A204.1 (cell line): ENCODE measurements at regions not wholly inside any gene's neighbourhood (a gene's known extent, or its start where the extent isn't known, plus 50 kb on each side); places are given as distances from the start of the nearest gene placed in this dataset.
"Not testable (repeated sequence)": the region's sequence is repeated elsewhere in the genome, so short reads cannot be mapped to it uniquely, and the experiment has no call there.

Experiments
- FAIRE-seq: peaks from 2 replicates; lab custom pipeline; 2012; peaks lifted over from hg19 to GRCh38; lab: Jason Lieb, UNC

DNA sequence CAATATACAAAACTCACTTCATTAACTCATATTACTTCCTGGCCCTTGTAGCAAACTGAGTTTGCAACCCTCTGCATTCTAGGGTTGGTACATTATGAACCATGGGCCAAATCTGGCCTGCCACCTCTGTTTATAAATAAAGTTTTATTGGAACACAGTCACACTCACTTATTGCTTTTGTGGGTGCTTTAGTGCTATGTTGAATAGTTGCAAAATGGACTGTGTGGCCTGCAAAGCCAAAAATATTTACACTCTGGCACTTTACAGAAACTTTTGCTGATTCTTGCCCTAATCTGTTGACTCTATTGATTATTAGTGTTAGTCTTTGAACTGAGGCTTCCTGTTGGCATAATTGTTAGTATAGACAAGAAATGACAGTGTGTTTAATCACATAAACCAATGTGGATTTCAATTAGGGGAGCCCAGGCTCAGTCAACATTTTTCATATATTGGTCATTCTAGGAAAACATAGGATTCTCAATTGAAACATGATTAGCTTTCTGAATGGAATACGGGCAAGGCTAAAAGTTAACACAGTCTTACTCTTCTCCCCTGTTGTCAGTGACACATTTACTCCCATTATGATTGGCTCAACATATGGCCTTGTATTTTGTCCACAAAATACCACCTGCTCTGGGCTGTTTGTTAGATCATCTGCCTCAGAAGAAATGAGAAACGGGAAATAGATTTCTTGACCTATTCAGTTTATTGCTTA is 241.9 kb upstream of the ZFP64 start:
- FAIRE-seq: no peak

DNA sequence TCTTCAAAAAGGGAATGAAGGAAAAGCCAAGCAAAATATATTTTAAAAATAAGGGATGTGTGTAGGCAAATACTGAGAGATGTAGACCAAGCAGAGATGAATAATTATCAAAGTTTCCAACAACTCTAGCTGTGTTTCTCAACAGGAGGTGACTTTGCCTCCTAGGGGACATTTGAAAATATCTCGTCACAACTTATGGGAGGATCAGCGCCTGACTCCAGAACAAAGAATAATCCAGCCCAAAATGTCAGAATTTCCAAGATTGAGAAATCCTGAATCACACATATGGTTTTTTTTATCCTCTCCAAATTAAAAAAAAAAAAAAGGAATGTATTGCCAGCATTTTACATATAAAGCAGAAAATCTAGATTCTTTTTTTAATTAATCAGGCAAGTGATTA is 241.2 kb upstream of the ZFP64 start:
- no peak for FAIRE-seq

DNA sequence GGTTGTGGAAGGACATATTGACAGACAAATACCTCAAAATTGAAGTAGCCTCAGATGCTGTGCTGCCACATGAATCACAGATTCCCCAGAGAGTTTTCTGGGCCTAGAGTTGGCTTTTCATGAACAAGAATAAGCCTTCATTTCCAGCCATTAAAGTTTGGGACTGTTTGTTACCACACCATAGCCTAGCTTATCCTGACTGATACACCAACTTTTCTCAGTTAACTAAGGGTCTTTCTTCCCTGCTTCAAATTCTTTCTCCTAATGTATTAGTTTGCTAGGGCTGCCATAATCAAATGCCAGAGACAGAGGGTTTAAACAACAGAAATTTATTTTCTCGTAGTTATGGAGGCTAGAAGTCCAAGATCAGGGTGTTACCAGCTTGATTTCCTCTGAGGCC is 237.4 kb upstream of the ZFP64 start:
- FAIRE-seq: no peak

DNA sequence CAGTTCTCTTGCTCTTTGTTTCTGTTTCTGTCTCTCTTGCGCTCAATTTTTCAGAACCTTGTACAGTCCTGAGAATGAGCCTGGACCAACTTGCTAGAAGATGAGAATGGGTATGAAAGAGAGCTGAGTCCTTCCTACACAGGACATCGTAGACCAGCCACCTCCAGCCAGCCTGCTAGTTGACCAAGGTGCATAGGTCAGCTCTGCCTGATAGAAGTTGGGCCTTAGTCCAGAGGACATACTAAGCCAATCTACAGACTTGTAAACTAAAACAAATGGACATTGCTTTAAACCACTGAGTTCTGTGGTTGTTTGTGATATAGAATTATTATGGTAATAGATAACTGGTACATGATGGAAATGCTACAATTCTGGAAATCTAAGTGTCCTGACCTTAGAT is 236.4 kb upstream of the ZFP64 start:
- FAIRE-seq: no peak

DNA sequence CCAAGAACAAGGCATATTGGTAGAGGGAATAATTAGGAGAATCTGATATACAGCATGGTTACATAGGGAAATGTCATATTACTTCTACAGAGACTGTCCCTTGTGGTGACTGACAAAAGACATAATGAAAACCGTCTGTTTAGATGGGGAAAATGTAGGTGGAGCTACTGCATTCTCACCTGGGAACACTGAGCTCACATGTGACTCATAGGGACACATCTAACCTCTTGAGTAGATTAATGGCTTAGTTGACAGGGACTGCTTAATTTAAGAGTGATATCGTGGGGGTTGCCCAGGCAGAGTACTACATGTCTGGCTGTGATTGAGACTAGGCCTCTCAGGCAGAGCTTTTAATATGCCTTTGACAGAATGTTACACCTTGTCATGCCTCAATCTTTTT is 235.3 kb upstream of the ZFP64 start:
- no peak for FAIRE-seq

DNA sequence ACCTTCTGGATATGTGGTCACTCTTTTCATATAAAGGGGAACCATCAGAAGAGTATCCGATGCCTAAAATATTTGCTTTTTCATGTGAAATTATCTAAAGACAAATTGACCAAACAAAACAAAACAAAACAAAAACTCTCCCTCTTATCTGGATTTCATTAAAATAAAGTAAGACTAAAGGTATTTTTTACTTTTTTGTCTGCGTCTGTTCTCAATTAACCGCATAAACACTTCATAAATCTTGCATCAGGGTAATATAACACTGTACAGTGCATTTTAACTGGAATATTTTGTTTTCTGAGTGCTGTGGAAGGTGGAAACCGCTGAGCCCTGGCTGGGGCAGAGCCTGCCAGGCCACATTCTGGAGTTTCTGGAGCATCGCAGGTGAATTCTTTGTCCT is 234.1 kb upstream of the ZFP64 start:
- FAIRE-seq: no peak

DNA sequence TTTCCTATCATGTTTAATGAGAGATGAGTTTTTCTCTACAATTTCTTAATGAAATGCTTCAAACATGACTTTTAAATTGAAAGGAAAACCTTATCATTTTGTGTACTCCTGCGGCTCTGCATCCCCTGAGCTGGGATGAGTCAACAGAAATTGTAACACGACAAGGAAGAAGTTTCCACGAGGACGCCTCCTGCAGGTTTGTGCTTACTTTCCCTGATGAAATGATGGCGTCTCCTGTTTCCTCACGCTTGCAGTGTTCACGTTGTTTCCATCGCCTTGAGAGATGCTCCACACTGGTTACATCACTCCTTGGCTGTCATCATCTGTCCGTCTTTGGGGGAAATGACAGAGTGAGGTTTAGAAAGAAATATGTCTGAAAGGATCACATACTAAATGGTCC is 233.7 kb upstream of the ZFP64 start:
- FAIRE-seq: no peak

DNA sequence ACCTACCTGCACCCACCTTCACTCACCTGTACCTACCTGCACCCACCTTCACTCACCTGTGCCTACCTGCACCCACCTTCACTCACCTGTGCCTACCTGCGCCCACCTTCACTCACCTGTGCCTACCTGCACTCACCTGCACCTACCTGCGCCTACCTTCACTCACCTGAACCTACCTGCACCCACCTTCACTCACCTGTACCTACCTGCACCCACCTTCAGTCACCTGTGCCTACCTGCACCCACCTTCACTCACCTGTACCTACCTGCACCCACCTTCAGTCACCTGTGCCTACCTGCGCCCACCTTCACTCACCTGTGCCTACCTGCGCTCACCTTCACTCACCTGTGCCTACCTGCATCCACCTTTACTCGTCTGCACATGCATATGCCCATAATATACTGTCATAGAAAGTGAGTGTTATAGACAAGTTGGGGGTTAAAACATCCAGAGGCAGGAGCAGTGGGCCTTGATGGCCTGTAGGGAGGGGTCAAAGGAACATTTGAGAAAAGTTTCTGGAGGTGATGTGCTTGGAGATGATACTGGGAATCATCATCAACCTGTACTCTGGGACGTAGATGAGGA is 232.9 kb upstream of the ZFP64 start:
- FAIRE-seq: not testable (repeated sequence)

DNA sequence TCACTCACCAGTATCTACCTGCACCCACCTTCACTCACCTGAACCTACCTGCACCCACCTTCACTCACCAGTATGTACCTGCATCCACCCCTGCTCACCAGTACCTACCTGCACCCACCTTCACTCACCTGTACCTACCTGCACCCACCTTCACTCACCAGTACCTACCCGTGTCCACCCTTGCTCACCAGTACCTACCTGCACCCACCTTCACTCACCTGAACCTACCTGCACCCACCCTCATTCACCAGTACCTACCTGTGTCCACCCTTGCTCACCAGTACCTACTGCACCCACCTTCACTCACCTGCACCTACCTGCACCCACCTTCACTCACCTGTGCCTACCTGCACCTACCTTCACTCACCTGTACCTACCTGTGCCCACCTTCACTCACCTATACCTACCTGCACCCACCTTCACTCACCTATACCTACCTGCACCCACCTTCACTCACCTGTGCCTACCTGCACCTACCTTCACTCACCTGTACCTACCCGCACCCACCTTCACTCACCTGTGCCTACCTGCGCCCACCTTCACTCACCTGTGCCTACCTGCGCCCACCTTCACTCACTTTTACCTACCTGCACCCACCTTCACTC is 232.1 kb upstream of the ZFP64 start:
- not testable (repeated sequence) for FAIRE-seq

DNA sequence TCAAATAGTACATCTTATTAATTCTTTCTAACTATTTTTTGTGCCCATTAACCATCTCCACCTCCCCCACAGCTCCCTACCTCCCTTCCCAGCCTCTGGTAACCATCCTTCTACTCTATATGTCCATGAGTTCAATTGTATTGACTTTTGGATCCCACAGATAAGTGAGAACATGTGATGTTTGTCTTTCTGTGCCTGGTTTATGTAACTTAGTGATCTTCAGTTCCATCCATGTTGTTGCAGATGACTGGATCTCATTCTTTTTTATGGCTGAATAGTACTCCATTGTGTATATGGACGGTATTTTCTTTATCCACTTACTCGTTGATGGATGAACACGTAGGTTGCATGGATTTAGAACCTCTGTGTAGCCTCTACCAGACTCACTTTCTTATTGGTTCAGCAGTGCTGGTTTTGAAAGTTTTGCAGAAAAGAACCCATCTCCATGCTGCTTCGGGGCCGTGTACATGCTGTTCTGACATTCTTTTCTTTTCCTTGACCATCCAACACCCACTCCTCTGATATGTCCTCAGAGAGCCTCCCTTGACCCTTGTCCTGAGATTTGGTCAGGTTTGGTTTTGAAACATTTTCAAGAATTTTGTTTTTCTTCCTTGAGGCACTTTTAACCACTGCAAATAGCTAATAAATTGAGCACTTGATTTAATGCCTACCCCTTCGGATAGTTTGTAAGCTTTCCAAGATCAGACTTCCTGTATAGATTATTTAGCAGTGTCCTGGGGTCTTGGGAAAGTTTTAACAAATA is 231.2 kb upstream of the ZFP64 start:
- no peak for FAIRE-seq

DNA sequence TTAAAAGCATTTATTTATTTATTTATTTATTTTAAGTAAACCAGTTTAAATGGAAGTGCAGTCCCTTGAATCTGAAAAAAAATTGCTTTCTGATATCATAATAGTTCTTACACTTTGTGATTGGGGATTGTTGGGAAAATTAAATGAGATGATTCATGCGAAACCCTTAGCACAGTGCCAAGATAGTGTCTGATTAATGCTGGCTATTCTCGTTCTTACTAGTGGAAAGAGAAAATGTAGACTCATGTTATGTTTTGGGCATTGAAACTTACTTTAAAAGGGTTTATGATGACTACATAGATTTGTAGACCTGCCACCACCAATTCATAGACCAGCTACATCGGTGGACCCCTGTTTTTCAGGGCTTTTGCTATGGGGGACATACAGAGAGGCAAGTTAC is 229.2 kb upstream of the ZFP64 start:
- FAIRE-seq: no peak

DNA sequence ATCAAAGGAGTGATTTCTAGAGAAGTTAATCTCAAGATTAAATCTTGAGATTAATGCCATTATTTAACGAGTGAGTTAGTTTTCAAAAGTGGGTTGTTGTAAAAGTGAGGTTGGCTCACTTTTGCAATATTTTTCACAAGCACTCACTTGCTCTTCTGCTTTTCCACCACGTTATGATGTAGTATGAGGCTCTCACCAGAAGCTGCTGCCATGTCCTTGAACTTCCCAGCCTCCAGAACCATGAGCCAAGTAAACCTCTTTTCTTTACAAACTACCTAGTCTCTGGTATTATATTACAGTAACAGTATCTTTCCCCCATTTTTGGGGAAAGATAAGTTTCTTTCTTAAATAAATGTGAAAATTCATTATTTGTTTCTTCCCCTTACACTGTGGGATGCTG is 227.6 kb upstream of the ZFP64 start:
- FAIRE-seq: no peak

DNA sequence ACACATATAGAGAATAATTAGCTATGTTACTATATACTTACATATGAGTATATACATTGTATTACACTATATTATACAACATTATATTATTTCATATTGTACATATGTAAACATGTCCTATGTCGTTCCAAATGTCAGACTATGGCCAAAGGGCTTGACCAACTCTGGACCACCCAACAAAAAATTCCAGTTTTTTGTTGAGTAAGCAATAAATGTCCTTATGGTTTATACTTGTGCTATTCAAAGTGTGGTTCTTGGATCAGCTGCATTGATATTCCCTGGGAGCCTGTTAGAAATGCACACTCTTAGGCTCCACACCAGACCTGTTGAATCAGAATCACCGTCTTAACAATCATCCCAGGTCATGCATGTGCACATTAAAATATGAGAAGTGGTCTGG is 225.4 kb upstream of the ZFP64 start:
- FAIRE-seq: no peak

DNA sequence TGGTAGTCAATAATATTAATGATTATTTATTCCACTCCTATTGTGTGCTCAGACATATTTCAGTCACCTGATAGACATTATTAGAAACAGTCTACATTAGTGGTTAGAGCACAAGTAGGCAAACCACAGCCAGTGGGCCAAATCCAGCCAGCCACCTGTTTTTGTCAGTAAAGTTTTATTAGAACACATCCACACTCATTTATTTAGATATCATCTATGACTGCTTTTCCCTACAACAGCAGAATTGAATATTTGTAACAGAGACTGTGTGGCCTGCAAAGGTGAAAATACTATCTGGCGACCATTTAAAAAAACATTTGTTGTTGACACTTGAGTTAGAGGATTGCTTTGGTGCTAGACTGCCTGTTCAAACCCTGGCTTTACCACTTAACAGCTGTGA is 220.0 kb upstream of the ZFP64 start:
- FAIRE-seq: no peak

DNA sequence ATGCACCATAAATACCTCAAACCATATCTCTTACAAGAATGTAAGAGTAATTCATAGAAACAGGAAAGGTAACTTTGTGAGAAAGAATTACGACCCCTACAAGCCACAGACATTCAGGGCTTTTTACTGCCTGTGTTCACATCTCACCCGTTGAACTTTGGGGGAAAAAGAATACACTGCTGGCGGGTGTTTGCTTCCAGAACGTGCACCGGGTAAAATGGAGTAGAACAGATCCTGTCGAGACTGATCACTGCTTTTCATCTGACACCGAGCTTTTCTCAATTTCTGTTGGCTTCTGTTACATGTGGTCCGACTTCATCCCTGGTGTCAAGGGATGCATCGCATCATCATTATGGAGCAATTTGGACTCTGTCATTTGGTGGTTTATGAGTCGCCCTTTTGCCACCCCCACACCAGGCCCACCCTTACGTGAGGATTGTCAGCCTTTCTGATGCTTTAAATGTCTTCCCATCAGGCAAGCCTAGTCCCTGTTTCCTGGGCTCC is 219.2 kb upstream of the ZFP64 start:
- no peak for FAIRE-seq

DNA sequence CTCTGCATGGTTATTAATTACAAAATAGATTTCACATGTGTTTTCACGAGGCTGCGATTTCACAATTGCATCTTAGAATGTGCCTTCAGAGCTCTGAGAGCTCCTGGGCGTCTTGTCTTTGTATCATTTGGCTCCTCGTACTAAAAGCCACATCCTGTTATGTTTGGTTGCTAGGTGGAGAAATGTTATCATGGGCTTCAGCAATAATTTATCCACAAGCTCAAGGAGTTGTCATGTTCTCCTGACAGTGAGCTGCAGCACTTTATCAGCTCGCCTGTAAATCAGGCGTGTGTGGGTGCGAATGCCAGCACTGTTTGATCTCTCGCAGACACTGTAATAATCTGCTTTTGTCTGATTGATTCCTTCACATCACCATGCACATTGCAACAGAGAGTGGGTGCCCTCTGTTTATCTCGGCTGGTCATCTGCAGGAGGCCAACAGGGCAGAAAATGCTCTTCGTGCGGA is 218.6 kb upstream of the ZFP64 start:
- FAIRE-seq: no peak

DNA sequence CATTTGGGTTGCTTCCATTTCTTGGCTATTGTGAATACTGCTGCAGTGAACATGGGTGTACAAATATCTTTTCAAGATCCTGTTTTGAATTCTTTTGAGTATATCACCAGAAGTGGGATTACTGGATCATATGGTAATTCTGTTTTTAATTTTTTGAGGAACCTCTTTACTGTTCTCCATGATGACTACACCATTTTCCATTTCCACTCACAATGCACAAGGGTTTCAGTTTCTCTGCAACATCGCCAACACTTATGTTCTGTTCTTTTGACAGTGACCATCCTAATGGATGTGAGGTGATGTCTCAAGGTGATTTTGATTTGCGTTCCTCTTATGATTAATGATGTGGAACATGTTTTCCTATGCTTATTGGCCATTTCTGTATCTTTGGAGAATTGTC is 214.4 kb upstream of the ZFP64 start:
- no peak for FAIRE-seq

DNA sequence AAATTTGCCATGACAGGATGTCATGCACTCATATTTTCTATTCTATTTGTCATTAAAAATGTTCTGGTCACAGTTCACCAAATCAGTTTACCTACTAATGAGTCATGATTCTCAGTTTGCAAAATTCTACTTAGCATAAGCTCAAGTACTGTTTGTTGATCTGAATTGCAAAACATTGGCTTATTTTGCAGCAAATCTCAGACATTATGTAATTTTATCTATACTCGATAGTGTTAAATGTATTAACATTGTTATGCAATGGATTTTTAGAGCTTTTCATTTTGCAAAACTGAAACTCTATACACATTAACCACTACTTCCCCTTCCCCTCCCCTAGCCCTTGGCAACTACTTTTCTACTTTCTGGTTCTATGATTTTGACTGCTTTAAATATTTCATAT is 213.8 kb upstream of the ZFP64 start:
- no peak for FAIRE-seq

DNA sequence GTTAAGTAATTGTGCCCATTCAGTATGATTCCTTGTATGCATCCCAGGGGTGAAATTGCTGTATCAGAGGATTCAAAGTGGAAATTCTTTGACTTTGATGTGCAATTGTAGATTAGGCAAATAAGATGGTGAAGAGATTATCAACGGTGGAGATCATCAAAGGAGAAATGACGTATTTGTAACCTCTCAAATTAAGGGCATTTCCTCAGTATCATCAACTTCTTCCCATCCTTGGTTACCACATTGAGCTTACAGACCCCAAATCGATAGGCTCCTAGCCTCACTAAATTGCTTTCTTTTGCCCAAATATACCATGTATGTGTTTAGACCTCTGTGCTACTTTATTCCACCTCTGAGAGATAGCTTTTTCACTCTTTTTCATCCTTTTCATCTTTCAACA is 213.1 kb upstream of the ZFP64 start:
- no peak for FAIRE-seq

DNA sequence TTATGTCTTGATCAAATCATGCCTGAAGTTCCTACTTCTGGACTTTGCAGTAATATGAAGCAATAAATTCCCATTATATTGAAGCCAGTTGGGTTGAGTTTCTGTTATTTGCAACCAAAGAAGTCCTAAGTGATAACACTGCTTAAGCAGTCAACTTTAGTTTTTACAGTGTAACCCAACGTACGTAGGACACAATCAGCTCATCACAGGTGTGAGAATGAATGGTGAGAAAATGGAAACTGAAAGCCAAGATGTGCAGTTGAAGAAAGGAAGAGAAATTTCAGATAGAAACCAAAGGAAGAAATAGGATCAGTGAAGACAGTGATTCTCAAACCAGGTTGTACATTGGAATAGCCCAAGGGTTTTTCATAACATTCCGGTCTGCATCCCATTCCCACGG is 211.4 kb upstream of the ZFP64 start:
- FAIRE-seq: no peak

DNA sequence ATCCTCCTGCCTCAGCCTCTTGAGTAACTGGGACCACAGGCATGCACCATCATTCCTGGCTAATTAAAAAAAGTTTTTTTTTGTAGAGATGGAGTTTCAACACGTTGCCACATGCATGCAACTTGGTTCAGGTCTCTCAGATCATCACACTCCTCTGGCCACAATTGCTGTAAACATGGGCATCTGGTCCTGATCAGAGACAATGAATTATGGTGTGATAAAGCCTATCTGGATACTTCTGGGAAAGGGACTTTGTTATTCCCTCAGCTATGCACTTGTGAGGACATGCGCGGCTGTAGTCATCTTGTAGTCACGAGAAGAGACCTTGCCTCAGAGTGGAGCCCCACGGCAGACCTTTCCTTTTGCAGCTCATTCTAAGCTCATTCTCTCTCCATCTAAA is 210.9 kb upstream of the ZFP64 start:
- FAIRE-seq: no peak

DNA sequence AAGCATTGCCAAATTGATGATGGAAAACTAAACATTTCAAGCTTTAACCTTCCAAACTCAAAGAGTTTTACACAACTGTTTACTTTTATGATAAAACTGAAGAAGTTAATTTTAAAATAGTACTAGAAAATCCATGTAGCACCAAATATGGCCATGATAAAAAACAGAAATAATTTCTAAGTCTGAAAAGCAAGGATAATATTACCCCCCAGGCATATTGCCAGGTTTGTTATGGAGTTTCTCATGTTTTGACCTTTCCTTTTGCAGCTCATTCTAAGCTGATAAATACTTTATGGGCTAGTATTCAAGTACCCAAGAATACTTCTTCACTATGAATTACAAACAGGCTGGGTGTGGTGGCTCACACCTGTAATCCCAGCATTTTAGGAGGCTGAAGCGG is 209.9 kb upstream of the ZFP64 start:
- no peak for FAIRE-seq

DNA sequence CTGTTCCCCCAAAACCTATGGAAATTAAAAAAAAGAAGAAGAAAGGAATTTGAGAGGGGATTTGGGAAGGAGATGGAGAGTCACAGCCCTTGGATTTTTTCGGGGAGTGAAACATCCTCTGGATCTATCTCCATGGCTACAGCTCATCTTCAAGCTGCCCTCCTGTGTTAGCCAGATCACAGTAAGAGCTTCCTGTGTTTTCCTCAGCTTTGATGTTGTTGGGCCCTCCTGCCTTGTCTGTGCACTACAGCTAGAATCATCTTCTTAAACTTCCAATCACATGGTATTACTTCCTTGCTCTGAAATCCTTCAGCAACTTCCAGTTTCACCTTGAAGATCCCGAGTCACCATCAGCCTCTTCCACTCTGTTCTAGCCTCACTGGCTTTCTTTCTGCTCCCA is 207.8 kb upstream of the ZFP64 start:
- FAIRE-seq: no peak
